Neural progenitor cell (in vitro differentiated cells): ENCODE measurements at regions not wholly inside any gene's neighbourhood (a gene's known extent, or its start where the extent isn't known, plus 50 kb on each side); places are given as distances from the start of the nearest gene placed in this dataset.

Experiments
- DNase-seq: peaks from one replicate; pipeline ENCODE4 v3.0.0-alpha.2; 2016; ENCODE audit warnings: low spot score
- H2AFZ ChIP-seq: fragments of 200-600 bp; sonication (generic); replicated peaks from 2 replicates; pipeline ENCODE4 v1.6.1; 2016; ENCODE audit warnings: antibody characterized with exemption
- H3F3A ChIP-seq: fragments of 200-600 bp; sonication (generic); 2 replicates; pipeline ENCODE4 v1.6.1; 2016; ENCODE audit warnings: antibody characterized with exemption, low read depth
- H3K27ac ChIP-seq: fragments of 200-600 bp; sonication (generic); 2 replicates; pipeline ENCODE4 v1.5.1; 2016; ENCODE audit warnings: mild to moderate bottlenecking
- H3K27me3 ChIP-seq: fragments of 200-600 bp; sonication (generic); 2 replicates; pipeline ENCODE4 v1.6.1; 2016; ENCODE audit warnings: mild to moderate bottlenecking, moderate library complexity
- H3K36me3 ChIP-seq: fragments of 200-600 bp; sonication (generic); 2 replicates; pipeline ENCODE4 v1.5.1; 2016
- H3K4me1 ChIP-seq: fragments of 200-600 bp; sonication (generic); 2 replicates; pipeline ENCODE4 v1.6.1; 2016; ENCODE audit warnings: mixed run types
- H3K4me2 ChIP-seq: fragments of 200-600 bp; sonication (generic); 2 replicates; pipeline ENCODE4 v1.6.1; 2016
- H3K4me3 ChIP-seq: fragments of 200-600 bp; sonication (generic); 2 replicates; pipeline ENCODE4 v1.5.1; 2016
- H3K79me2 ChIP-seq: fragments of 200-600 bp; sonication (generic); 2 replicates; pipeline ENCODE4 v1.6.1; 2016; ENCODE audit warnings: low read depth
- H3K9ac ChIP-seq: fragments of 200-600 bp; sonication (generic); 2 replicates; pipeline ENCODE4 v1.6.1; 2016
- H3K9me3 ChIP-seq: fragments of 200-600 bp; sonication (generic); 2 replicates; pipeline ENCODE4 v1.5.1; 2016; ENCODE audit warnings: low read depth
- H4K20me1 ChIP-seq: fragments of 200-600 bp; sonication (generic); 2 replicates; pipeline ENCODE4 v1.6.1; 2016; ENCODE audit warnings: low read depth
- H3K27ac Mint-ChIP-seq: 3 replicates; pipeline ENCODE4 v1.8.0; 2021; ENCODE audit warnings: mixed read lengths
- H3K27me3 Mint-ChIP-seq: 2 replicates; pipeline ENCODE4 v1.8.0; 2022; ENCODE audit warnings: low read depth, mild to moderate bottlenecking, inconsistent platforms, moderate library complexity, mixed read lengths; ENCODE audit not compliant: insufficient read depth
- H3K36me3 Mint-ChIP-seq: 3 replicates; pipeline ENCODE4 v1.8.0; 2021; ENCODE audit warnings: mixed read lengths
- H3K4me1 Mint-ChIP-seq: 3 replicates; pipeline ENCODE4 v1.8.0; 2021; ENCODE audit warnings: mixed read lengths
- H3K4me3 Mint-ChIP-seq: 3 replicates; pipeline ENCODE4 v1.8.0; 2021; ENCODE audit warnings: mild to moderate bottlenecking, moderate library complexity, mixed read lengths
- H3K9me3 Mint-ChIP-seq: 3 replicates; pipeline ENCODE4 v1.8.0; 2020; ENCODE audit warnings: mixed read lengths
- CTCF ChIP-seq: fragments of 200-600 bp; sonication (generic); IDR thresholded peaks from 2 replicates; pipeline ENCODE4 v1.5.1; 2017; ENCODE audit warnings: antibody characterized with exemption, mild to moderate bottlenecking
- EZH2 ChIP-seq: fragments of 200-600 bp; sonication (generic); IDR thresholded peaks from 2 replicates; pipeline ENCODE4 v1.6.1; 2017; ENCODE audit warnings: antibody characterized with exemption, mild to moderate bottlenecking, moderate library complexity
- EZH2phosphoT487 ChIP-seq: fragments of 200-600 bp; sonication (generic); IDR thresholded peaks from 2 replicates; pipeline ENCODE4 v1.6.1; 2017; ENCODE audit warnings: antibody characterized with exemption

- H3K27ac ChIP-seq = peak overlapping the region; percentile 18
- no peaks in the 10 kb centered on the region for H3K27me3 ChIP-seq
- no peaks in the 10 kb centered on the region for H3K9me3 Mint-ChIP-seq
- H3K4me3 ChIP-seq = no peak overlapping the region
- peak overlapping the region; percentile 92 for H3K27ac Mint-ChIP-seq
- DNase-seq = peak; percentile 85
- H3K4me1 Mint-ChIP-seq = peaks cover 12% of the 10 kb centered on the region
- H3K79me2 ChIP-seq = no peaks in the 10 kb centered on the region
- H3K4me1 ChIP-seq = peaks cover 16% of the 10 kb centered on the region
- H3K4me3 Mint-ChIP-seq = peak overlapping the region; percentile 79
- peak overlapping the region; percentile 96 for H2AFZ ChIP-seq
- no peaks in the 10 kb centered on the region for H3K36me3 ChIP-seq
- H3K27me3 Mint-ChIP-seq = peaks cover 2% of the 10 kb centered on the region
- H3K4me2 ChIP-seq = peak overlapping the region; percentile 39
- TF ChIP-seq EZH2 (no peak), CTCF (no peak), EZH2phosphoT487 (no peak)
- H3K36me3 Mint-ChIP-seq = no peaks in the 10 kb centered on the region
- no peaks in the 10 kb centered on the region for H3K9me3 ChIP-seq
- H3K9ac ChIP-seq = no peak overlapping the region
- no peaks in the 10 kb centered on the region for H3F3A ChIP-seq
- no peaks in the 10 kb centered on the region for H4K20me1 ChIP-seq
These were observed 153.1 kb upstream of the MEOX2 start for GRCh38 chr7:15839416-15840100.

DNA sequence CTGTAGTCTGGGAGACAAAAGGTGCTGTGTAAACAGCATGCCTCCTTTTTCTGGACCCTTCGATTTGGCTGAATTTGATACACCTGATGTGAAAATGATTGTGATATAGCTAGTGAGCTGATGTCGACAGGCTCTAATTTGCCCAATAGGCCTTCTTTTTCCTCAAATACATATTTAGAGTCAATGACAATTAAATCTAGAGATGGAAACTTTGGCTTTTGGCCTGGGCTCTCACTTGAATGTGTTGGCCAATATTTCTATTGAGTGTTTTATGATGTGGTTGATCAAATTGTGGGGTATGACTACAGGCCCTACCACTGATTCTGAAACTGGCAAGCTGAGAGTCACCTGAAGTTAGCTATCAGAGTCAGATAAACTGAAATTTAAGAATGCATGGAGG lies 151.8 kb upstream of the MEOX2 start:
- H3K27me3 ChIP-seq = no peaks in the 10 kb centered on the region
- no peaks in the 10 kb centered on the region for H4K20me1 ChIP-seq
- no peak overlapping the region for H3K9ac ChIP-seq
- H3K79me2 ChIP-seq = no peaks in the 10 kb centered on the region
- DNase-seq = no peak
- Mint-ChIP-seq H3K36me3 (no peaks in the 10 kb centered on the region), H3K4me1 (peaks cover 12% of the 10 kb centered on the region), H3K27ac (no peak overlapping the region), H3K9me3 (no peaks in the 10 kb centered on the region), H3K4me3 (no peak overlapping the region), H3K27me3 (no peaks in the 10 kb centered on the region)
- TF ChIP-seq EZH2phosphoT487 = no peak
- TF ChIP-seq CTCF = no peak
- no peak for TF ChIP-seq EZH2
- H3K9me3 ChIP-seq = no peaks in the 10 kb centered on the region
- H3K4me2 ChIP-seq = no peak overlapping the region
- no peaks in the 10 kb centered on the region for H3F3A ChIP-seq
- peak overlapping the region; percentile 96 for H2AFZ ChIP-seq
- no peak overlapping the region for H3K4me3 ChIP-seq
- no peaks in the 10 kb centered on the region for H3K36me3 ChIP-seq
- H3K4me1 ChIP-seq = peaks cover 16% of the 10 kb centered on the region
- no peak overlapping the region for H3K27ac ChIP-seq

- Histone ChIP-seq H3K79me2 (no peaks in the 10 kb centered on the region), H2AFZ (no peak overlapping the region), H3K9ac (no peak overlapping the region), H3K27ac (no peak overlapping the region), H3K36me3 (no peaks in the 10 kb centered on the region), H3K4me1 (peaks cover 16% of the 10 kb centered on the region), H3K4me3 (no peak overlapping the region), H3K9me3 (no peaks in the 10 kb centered on the region), H3K4me2 (no peak overlapping the region), H4K20me1 (no peaks in the 10 kb centered on the region), H3F3A (no peaks in the 10 kb centered on the region), H3K27me3 (no peaks in the 10 kb centered on the region)
- TF ChIP-seq EZH2phosphoT487 (no peak), EZH2 (no peak), CTCF (no peak)
- H3K27me3 Mint-ChIP-seq = no peaks in the 10 kb centered on the region
- no peak for DNase-seq
- H3K36me3 Mint-ChIP-seq = no peaks in the 10 kb centered on the region
- no peaks in the 10 kb centered on the region for H3K9me3 Mint-ChIP-seq
- peaks cover 12% of the 10 kb centered on the region for H3K4me1 Mint-ChIP-seq
- H3K27ac Mint-ChIP-seq = peak overlapping the region; percentile 25
- H3K4me3 Mint-ChIP-seq = no peak overlapping the region
These were observed 150.9 kb upstream of the MEOX2 start for GRCh38 chr7:15837306-15837950.
